CD4-positive, alpha-beta T cell (primary cell): ENCODE measurements at regions not wholly inside any gene's neighbourhood (a gene's known extent, or its start where the extent isn't known, plus 50 kb on each side); places are given as distances from the start of the nearest gene placed in this dataset.

ENCODE experiments used
- ATAC-seq: fragments of 200-7000 bp; cut with Tn5 transposase; one replicate; pipeline ENCODE4 v1.10.0; 2022; ENCODE audit warnings: mild to moderate bottlenecking; ENCODE audit not compliant: poor library complexity
- CTCF ChIA-PET: fragments of 350-600 bp; sonication (Branson Sonifier 250); formaldehyde crosslinking; loops from one replicate; lab custom pipeline; 2021; ENCODE audit warnings: antibody characterized with exemption, inconsistent platforms; lab: Charles Lee
- POLR2A ChIA-PET: fragments of 350-600 bp; sonication (Branson Sonifier 250); formaldehyde crosslinking; loops from one replicate; lab custom pipeline; 2021; ENCODE audit warnings: antibody characterized with exemption, inconsistent platforms; lab: Charles Lee
- DNase-seq, 14 experiments: peaks; one replicate each; pipeline ENCODE4 v3.0.0-alpha.2; 2013 to 2020; ENCODE audit warnings: mixed read lengths in 2 of 14
- H3K27ac ChIP-seq, 2 donors: one replicate each; pipeline versions ENCODE4 v1.5.1 to v1.7.0; 2013; ENCODE audit warnings: low read length in 2 of 2, low read depth in 1 of 2, mild to moderate bottlenecking in 1 of 2
- H3K27me3 ChIP-seq, 2 experiments: 1 replicate in 1 of 2; 2 replicates in 1 of 2; pipeline versions ENCODE4 v1.6.1 to v1.7.0; 2013; ENCODE audit warnings: low read length in 2 of 2, control low read depth in 1 of 2, mild to moderate bottlenecking in 1 of 2, moderate library complexity in 1 of 2; ENCODE audit not compliant: insufficient read depth in 2 of 2, control insufficient read depth in 1 of 2
- H3K36me3 ChIP-seq: one replicate; pipeline ENCODE4 v1.6.1; 2013; ENCODE audit warnings: low read length, control low read depth; ENCODE audit not compliant: insufficient read depth
- H3K4me1 ChIP-seq: one replicate; pipeline ENCODE4 v1.6.1; 2013; ENCODE audit warnings: low read length, control low read depth; ENCODE audit not compliant: insufficient read depth
- H3K4me3 ChIP-seq: one replicate; pipeline ENCODE4 v1.5.1; 2013; ENCODE audit warnings: mild to moderate bottlenecking, low read length, moderate library complexity
- H3K9me3 ChIP-seq, 2 experiments: 1 replicate in 1 of 2; 2 replicates in 1 of 2; pipeline versions ENCODE4 v1.6.1 to v1.7.0; 2013; ENCODE audit warnings: low read length in 2 of 2, mild to moderate bottlenecking in 2 of 2, control low read depth in 1 of 2, moderate library complexity in 1 of 2; ENCODE audit not compliant: control insufficient read depth in 1 of 2, insufficient read depth in 1 of 2
- H3K27ac Mint-ChIP-seq: one replicate; pipeline ENCODE4 v1.8.0; 2020; ENCODE audit warnings: mixed read lengths
- H3K27me3 Mint-ChIP-seq: one replicate; pipeline ENCODE4 v1.8.0; 2021; ENCODE audit warnings: mixed read lengths
- H3K36me3 Mint-ChIP-seq: one replicate; pipeline ENCODE4 v1.8.0; 2021; ENCODE audit warnings: low read depth, mixed read lengths
- H3K4me1 Mint-ChIP-seq: one replicate; pipeline ENCODE4 v1.8.0; 2021; ENCODE audit warnings: low read depth, mixed read lengths
- H3K4me3 Mint-ChIP-seq: one replicate; pipeline ENCODE4 v1.8.0; 2020; ENCODE audit warnings: mild to moderate bottlenecking, mixed read lengths
- H3K9me3 Mint-ChIP-seq: one replicate; pipeline ENCODE4 v1.8.0; 2020; ENCODE audit warnings: mixed read lengths
- CTCF ChIP-seq: fragments of 200-600 bp; IDR thresholded peaks from one replicate; pipeline ENCODE4 v1.8.0; 2022; ENCODE audit warnings: antibody characterized with exemption, mild to moderate bottlenecking
- intact Hi-C, 2 experiments: fragments of 100-400 bp; cut with DNase I in 1 of 2; cut with micrococcal nuclease in 1 of 2; formaldehyde crosslinking; loops; one replicate each; pipeline versions ENCODE4 v1.15.1 to v1.9.0; 2023 to 2025; cut with DNase I, micrococcal nuclease

- CTCF ChIA-PET: no interaction called here
- no peaks in the 10 kb centered on the region for H3K4me1 ChIP-seq
- no peak overlapping the region for H3K27ac Mint-ChIP-seq
Observed at GRCh38 chr7:80318081-80318480, 183.4 kb downstream of the GNAI1 start.

GRCh38 chr7:80316811-80317210 lies 182.2 kb downstream of the GNAI1 start:
- no peak for DNase-seq
- Mint-ChIP-seq H3K4me3 (no peak overlapping the region), H3K27me3 (no peaks in the 10 kb centered on the region), H3K36me3 (no peaks in the 10 kb centered on the region), H3K4me1 (peaks cover 12% of the 10 kb centered on the region), H3K9me3 (no peaks in the 10 kb centered on the region), H3K27ac (no peak overlapping the region)
- no peak overlapping the region for H3K27ac ChIP-seq
- ATAC-seq: no peak
- no peak for TF ChIP-seq CTCF
- H3K27me3 ChIP-seq: no peaks in the 10 kb centered on the region
- intact Hi-C loops: loop anchor here in 1 of 2 experiments (10.0 kb wide), 1 partner anchor 182 kb away; the partner anchor contains the start of gene GNAI1
- CTCF ChIA-PET: no interaction called here
- H3K4me1 ChIP-seq: no peaks in the 10 kb centered on the region
- POLR2A ChIA-PET: no interaction called here
- no peaks in the 10 kb centered on the region for H3K36me3 ChIP-seq
- H3K4me3 ChIP-seq: no peak overlapping the region
- peaks cover 0 to 4% of the 10 kb centered on the region in 2 experiments for H3K9me3 ChIP-seq

More at GRCh38 chr7:80318081-80318480, 183.4 kb downstream of the GNAI1 start:
- Mint-ChIP-seq H3K4me3 (no peak overlapping the region), H3K36me3 (no peaks in the 10 kb centered on the region), H3K27me3 (no peaks in the 10 kb centered on the region), H3K4me1 (peaks cover under 1% of the 10 kb centered on the region), H3K9me3 (no peaks in the 10 kb centered on the region)
- ATAC-seq (no peak), DNase-seq (no peak)
- POLR2A ChIA-PET: no interaction called here
- no peak for TF ChIP-seq CTCF
- intact Hi-C loops: loop anchor here in 1 of 2 experiments (10.0 kb wide), 1 partner anchor 183 kb away; the partner anchor contains the start of gene GNAI1
- Histone ChIP-seq H3K4me3 (no peak overlapping the region), H3K9me3 (peaks cover 0 to 4% of the 10 kb centered on the region in 2 experiments), H3K27me3 (no peaks in the 10 kb centered on the region), H3K36me3 (no peaks in the 10 kb centered on the region), H3K27ac (no peak overlapping the region)

GRCh38 chr7:80313716-80314115 lies 179.1 kb downstream of the GNAI1 start:
- H3K4me3 Mint-ChIP-seq: no peak overlapping the region
- intact Hi-C loops: loop anchor here in 1 of 2 experiments (10.0 kb wide), 1 partner anchor 179 kb away; the partner anchor contains the start of gene GNAI1
- Histone ChIP-seq H3K27ac (no peak overlapping the region), H3K36me3 (no peaks in the 10 kb centered on the region), H3K27me3 (no peaks in the 10 kb centered on the region), H3K4me1 (no peaks in the 10 kb centered on the region), H3K4me3 (no peak overlapping the region), H3K9me3 (peaks cover 0 to 4% of the 10 kb centered on the region in 2 experiments)
- H3K9me3 Mint-ChIP-seq: no peaks in the 10 kb centered on the region
- TF ChIP-seq CTCF: no peak
- no peaks in the 10 kb centered on the region for H3K36me3 Mint-ChIP-seq
- CTCF ChIA-PET: no interaction called here
- DNase-seq: no peak
- no peak for ATAC-seq
- H3K27me3 Mint-ChIP-seq: no peaks in the 10 kb centered on the region
- H3K27ac Mint-ChIP-seq: no peak overlapping the region
- POLR2A ChIA-PET: no interaction called here
- peaks cover 37% of the 10 kb centered on the region for H3K4me1 Mint-ChIP-seq
